Kidney (tissue), 13 donors: ENCODE measurements at regions not wholly inside any gene's neighbourhood (a gene's known extent, or its start where the extent isn't known, plus 50 kb on each side); places are given as distances from the start of the nearest gene placed in this dataset.

Experiments
- DNase-seq, 5 donors: peaks; one replicate each; pipeline ENCODE4 v3.0.0-alpha.2; 2013 to 2020
- FAIRE-seq: peaks from 2 replicates; lab custom pipeline; 2012; peaks lifted over from hg19 to GRCh38; lab: Jason Lieb, UNC
- H3K27ac ChIP-seq, 2 donors: one replicate each; pipeline ENCODE4 v1.7.0; 2013; ENCODE audit warnings: low read depth in 2 of 2, low read length in 2 of 2, inconsistent platforms in 1 of 2
- H3K27me3 ChIP-seq: one replicate; pipeline ENCODE4 v1.7.1; 2013; ENCODE audit warnings: low read length, inconsistent platforms; ENCODE audit not compliant: control insufficient read depth, insufficient read depth
- H3K36me3 ChIP-seq, 3 donors: one replicate each; pipeline versions ENCODE4 v1.7.0 to v1.7.1; 2013; ENCODE audit warnings: low read length in 3 of 3, control low read depth in 1 of 3, inconsistent platforms in 1 of 3; ENCODE audit not compliant: insufficient read depth in 3 of 3, control insufficient read depth in 2 of 3
- H3K4me1 ChIP-seq, 3 donors: one replicate each; pipeline versions ENCODE4 v1.7.0 to v1.7.1; 2013; ENCODE audit warnings: low read length in 3 of 3, inconsistent platforms in 1 of 3, low read depth in 1 of 3; ENCODE audit not compliant: control insufficient read depth in 2 of 3, insufficient read depth in 2 of 3
- H3K4me3 ChIP-seq, 3 donors: one replicate each; pipeline versions ENCODE4 v1.7.0 to v1.8.1; 2013; ENCODE audit warnings: low read length in 3 of 3, control low read depth in 1 of 3, inconsistent platforms in 1 of 3
- H3K9ac ChIP-seq, 3 donors: one replicate each; pipeline versions ENCODE4 v1.7.0 to v1.7.1; 2013; ENCODE audit warnings: low read length in 3 of 3, control low read depth in 1 of 3, inconsistent platforms in 1 of 3
- H3K9me3 ChIP-seq, 3 donors: one replicate each; pipeline versions ENCODE4 v1.7.0 to v1.7.1; 2013; ENCODE audit warnings: low read length in 3 of 3, control low read depth in 1 of 3, inconsistent platforms in 1 of 3; ENCODE audit not compliant: control insufficient read depth in 2 of 3, insufficient read depth in 1 of 3
- intact Hi-C: fragments of 100-400 bp; cut with DNase I; formaldehyde crosslinking; loops from one replicate; pipeline ENCODE4 v1.11.1; 2022
- TF ChIP-seq, protein P1 (sequence below): IDR thresholded peaks from 3 replicates; pipeline ENCODE4 v1.5.1; 2012; ENCODE audit warnings: mild to moderate bottlenecking, moderate library complexity, borderline replicate concordance; ENCODE audit not compliant: insufficient read depth; ENCODE audit errors: extremely low read depth
- donor health status: control.
- donor health status: control.
- donor health status: control.
- donor health status: control.
- donor health status: control.
- donor health status: DM: yes; HTN: yes; CAD: no.
- donor health status: Normal renal cell carcinoma (clear cell type).

GRCh38 chr1:223029985-223030769, 112.9 kb downstream of the TLR5 start:
- Histone ChIP-seq H3K4me3 (no peak overlapping the region), H3K27me3 (no peaks in the 10 kb centered on the region), H3K9me3 (no peaks in the 10 kb centered on the region), H3K4me1 (no peaks in the 10 kb centered on the region), H3K9ac (no peak overlapping the region), H3K36me3 (no peaks in the 10 kb centered on the region), H3K27ac (no peak overlapping the region)
- FAIRE-seq (no peak), DNase-seq (no peak)
- intact Hi-C loops = no loop called here
- TF ChIP-seq, protein P1, sequence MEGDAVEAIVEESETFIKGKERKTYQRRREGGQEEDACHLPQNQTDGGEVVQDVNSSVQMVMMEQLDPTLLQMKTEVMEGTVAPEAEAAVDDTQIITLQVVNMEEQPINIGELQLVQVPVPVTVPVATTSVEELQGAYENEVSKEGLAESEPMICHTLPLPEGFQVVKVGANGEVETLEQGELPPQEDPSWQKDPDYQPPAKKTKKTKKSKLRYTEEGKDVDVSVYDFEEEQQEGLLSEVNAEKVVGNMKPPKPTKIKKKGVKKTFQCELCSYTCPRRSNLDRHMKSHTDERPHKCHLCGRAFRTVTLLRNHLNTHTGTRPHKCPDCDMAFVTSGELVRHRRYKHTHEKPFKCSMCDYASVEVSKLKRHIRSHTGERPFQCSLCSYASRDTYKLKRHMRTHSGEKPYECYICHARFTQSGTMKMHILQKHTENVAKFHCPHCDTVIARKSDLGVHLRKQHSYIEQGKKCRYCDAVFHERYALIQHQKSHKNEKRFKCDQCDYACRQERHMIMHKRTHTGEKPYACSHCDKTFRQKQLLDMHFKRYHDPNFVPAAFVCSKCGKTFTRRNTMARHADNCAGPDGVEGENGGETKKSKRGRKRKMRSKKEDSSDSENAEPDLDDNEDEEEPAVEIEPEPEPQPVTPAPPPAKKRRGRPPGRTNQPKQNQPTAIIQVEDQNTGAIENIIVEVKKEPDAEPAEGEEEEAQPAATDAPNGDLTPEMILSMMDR = no peak

DNA sequence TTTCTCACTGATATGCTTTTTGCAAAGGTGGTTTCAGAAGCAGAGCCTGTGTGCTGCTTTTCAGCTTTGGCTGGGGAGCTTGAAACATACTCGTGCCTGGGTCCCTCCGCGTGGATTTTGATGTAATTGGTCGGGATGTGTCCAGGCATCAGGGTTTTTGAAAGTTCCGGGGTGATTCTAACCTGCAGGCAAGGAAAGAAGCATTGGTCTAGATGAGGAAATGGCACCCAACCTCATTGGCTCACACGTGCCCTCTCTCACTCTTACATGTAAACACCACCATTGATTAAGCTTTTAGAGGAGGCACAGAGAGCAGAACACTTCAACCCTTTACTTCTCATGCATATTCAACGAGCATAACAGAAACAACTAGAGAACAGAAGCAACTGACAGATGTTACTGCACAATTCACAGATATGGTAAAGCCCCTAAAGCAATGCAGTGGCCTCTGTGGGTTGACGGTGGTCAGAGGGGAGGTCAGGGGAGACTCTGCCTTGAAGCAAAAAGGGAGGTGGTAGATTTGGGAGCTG, 112.1 kb downstream of the TLR5 start:
- Histone ChIP-seq H3K9ac (no peak overlapping the region), H3K4me1 (no peaks in the 10 kb centered on the region), H3K27ac (no peak overlapping the region), H3K9me3 (no peaks in the 10 kb centered on the region), H3K4me3 (no peak overlapping the region), H3K27me3 (no peaks in the 10 kb centered on the region), H3K36me3 (no peaks in the 10 kb centered on the region)
- intact Hi-C loops = no loop called here
- FAIRE-seq (no peak), DNase-seq (no peak)
- TF ChIP-seq, protein P1 = no peak

GRCh38 chr1:223031733-223032601, 111.1 kb downstream of the TLR5 start:
- intact Hi-C loops = no loop called here
- FAIRE-seq (no peak), DNase-seq (no peak)
- Histone ChIP-seq H3K27ac (no peak overlapping the region), H3K4me3 (no peak overlapping the region), H3K36me3 (no peaks in the 10 kb centered on the region), H3K9me3 (no peaks in the 10 kb centered on the region), H3K27me3 (no peaks in the 10 kb centered on the region), H3K4me1 (no peaks in the 10 kb centered on the region), H3K9ac (no peak overlapping the region)
- TF ChIP-seq, protein P1 = no peak
